ENCODE measurements at regions not wholly inside any gene's neighbourhood (a gene's known extent, or its start where the extent isn't known, plus 50 kb on each side); places are given as distances from the start of the nearest gene placed in this dataset.

DNA sequence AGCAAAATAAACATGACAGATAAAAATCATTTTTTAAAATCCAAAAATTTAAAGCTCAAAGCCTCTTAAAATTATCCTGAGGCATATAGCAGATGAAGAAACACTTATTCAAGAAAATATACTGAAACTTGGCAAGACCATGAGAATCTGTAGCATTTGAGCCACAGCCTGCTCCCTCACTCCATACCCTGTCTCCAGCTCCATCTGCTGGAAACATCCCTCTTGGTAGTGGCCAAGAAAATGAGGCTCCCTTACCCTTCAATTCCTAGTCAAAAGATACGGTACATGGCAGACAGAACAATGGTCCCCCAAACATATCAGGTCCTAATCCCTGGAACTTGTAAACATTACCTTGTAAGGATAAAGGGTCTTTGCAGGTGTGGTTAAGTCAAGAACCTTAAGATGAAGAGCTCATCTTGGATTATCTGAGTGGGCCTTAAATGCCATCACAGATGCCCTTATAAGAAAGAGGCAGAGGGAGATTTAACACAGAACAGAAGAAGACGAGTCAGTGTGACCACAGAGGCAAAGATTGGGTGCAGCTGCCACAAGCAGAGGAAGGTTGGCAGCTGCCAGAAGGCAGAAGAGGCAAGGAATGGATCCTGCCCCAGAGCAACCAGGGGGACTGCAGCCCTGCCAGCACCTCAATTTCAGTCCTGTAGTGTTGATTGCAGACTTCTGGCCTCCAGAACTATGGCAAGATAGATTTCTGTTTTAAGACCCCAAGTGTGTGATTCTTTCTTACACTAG lies 149.4 kb downstream of the ZNF248 start:
- intact Hi-C loops (cut with micrococcal nuclease; ENCODE audit: unreplicated experiment) = no loop called here
- BruUV-seq (replicated peaks) = no TSS peak

More for the DNA sequence above, 149.4 kb downstream of the ZNF248 start:
- DNase-seq (ENCODE audit: low spot score) (no peak), FAIRE-seq (no peak), ATAC-seq (peak; percentile 51; the same call in 2 of the 3 replicates)
- WGBS (ENCODE audit: low lambda C conversion rate) = 0% methylated on average over 2 of the region's 2 CpGs
- no peaks in the 10 kb centered on the region for H3K4me1 ChIP-seq (ENCODE audit: insufficient read depth, low read length)
- in situ Hi-C loops (cut with HindIII; ENCODE audit: extremely low pct_ligation_motif_present, low pct_unique_long_range_greater_than_20kb) = no loop called here
- no peaks in the 10 kb centered on the region for H3K9me3 ChIP-seq (ENCODE audit: low read length)
- H4K20me1 ChIP-seq (ENCODE audit: insufficient read depth, low read length) = no peaks in the 10 kb centered on the region
- CTCF ChIA-PET (ENCODE audit: low intra/inter-chr PET ratio, low total read pairs) = interaction anchor here (0.7 kb wide), 1 partner anchor 214 kb away, joined by 3 read pairs; no protein-coding TSS in a partner anchor
- no peak overlapping the region for H3K9ac ChIP-seq (ENCODE audit: insufficient read depth, low read depth, low read length)
- no peaks in the 10 kb centered on the region for H3K36me3 ChIP-seq (replicated peaks in 1 of 2; ENCODE audit: control insufficient read depth in 1 of 2, insufficient read depth in 2 of 2, low read length in 2 of 2)
- no peaks in the 10 kb centered on the region for H3K79me2 ChIP-seq (ENCODE audit: insufficient read depth, low read length)
- no peak for TF ChIP-seq ZNF431 (CRISPR knock-in tag; IDR thresholded peaks at IDR 0.05; ENCODE audit: borderline replicate concordance, low read depth)
- TF ChIP-seq ZNF264 (CRISPR knock-in tag; IDR thresholded peaks at IDR 0.05) = no peak
- TF ChIP-seq, protein P1, sequence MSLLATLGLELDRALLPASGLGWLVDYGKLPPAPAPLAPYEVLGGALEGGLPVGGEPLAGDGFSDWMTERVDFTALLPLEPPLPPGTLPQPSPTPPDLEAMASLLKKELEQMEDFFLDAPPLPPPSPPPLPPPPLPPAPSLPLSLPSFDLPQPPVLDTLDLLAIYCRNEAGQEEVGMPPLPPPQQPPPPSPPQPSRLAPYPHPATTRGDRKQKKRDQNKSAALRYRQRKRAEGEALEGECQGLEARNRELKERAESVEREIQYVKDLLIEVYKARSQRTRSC (CRISPR knock-in tag; IDR thresholded peaks at IDR 0.05; ENCODE audit: low read depth) = no peak
- TF ChIP-seq, protein P2, sequence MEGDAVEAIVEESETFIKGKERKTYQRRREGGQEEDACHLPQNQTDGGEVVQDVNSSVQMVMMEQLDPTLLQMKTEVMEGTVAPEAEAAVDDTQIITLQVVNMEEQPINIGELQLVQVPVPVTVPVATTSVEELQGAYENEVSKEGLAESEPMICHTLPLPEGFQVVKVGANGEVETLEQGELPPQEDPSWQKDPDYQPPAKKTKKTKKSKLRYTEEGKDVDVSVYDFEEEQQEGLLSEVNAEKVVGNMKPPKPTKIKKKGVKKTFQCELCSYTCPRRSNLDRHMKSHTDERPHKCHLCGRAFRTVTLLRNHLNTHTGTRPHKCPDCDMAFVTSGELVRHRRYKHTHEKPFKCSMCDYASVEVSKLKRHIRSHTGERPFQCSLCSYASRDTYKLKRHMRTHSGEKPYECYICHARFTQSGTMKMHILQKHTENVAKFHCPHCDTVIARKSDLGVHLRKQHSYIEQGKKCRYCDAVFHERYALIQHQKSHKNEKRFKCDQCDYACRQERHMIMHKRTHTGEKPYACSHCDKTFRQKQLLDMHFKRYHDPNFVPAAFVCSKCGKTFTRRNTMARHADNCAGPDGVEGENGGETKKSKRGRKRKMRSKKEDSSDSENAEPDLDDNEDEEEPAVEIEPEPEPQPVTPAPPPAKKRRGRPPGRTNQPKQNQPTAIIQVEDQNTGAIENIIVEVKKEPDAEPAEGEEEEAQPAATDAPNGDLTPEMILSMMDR (CRISPR knock-in tag; IDR thresholded peaks at IDR 0.05) = peak; percentile 36
- TF ChIP-seq STAG1 (CRISPR knock-in tag; IDR thresholded peaks at IDR 0.05) = peak; percentile 62
- TF ChIP-seq SMC3 (IDR thresholded peaks at IDR 0.05; ENCODE audit: low read length) = peak; percentile 27; the same call in 1 of the 2 replicates
- no peak for TF ChIP-seq ZNF44 (CRISPR knock-in tag; IDR thresholded peaks at IDR 0.05)
- TF ChIP-seq FOSL1 (CRISPR knock-in tag; IDR thresholded peaks at IDR 0.05; ENCODE audit: borderline replicate concordance) = no peak
- TF ChIP-seq, protein P3, sequence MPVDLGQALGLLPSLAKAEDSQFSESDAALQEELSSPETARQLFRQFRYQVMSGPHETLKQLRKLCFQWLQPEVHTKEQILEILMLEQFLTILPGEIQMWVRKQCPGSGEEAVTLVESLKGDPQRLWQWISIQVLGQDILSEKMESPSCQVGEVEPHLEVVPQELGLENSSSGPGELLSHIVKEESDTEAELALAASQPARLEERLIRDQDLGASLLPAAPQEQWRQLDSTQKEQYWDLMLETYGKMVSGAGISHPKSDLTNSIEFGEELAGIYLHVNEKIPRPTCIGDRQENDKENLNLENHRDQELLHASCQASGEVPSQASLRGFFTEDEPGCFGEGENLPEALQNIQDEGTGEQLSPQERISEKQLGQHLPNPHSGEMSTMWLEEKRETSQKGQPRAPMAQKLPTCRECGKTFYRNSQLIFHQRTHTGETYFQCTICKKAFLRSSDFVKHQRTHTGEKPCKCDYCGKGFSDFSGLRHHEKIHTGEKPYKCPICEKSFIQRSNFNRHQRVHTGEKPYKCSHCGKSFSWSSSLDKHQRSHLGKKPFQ (CRISPR knock-in tag; IDR thresholded peaks at IDR 0.05; ENCODE audit: insufficient replicate concordance) = no peak
- H3K27me3 ChIP-seq (ENCODE audit: control insufficient read depth in 1 of 2, insufficient read depth in 2 of 2, low read length in 2 of 2) = no peaks in the 10 kb centered on the region; a peak in 1 of 5 replicates
- POLR2A ChIA-PET = no interaction called here
- H3K4me3 ChIP-seq (replicated peaks in 1 of 3; ENCODE audit: insufficient read depth in 1 of 3, low read depth in 2 of 3, low read length in 3 of 3) = no peak overlapping the region
- H3K4me2 ChIP-seq (ENCODE audit: low read depth, low read length) = no peak overlapping the region
- H2AFZ ChIP-seq (ENCODE audit: low read length) = no peak overlapping the region
- H3K27ac ChIP-seq (ENCODE audit: extremely low read length, insufficient read depth, low read length) = no peak overlapping the region

All from HepG2 (cell line).